ENCODE measurements at regions not wholly inside any gene's neighbourhood (a gene's known extent, or its start where the extent isn't known, plus 50 kb on each side); places are given as distances from the start of the nearest gene placed in this dataset.

- no peak overlapping the region for H3K4me3 ChIP-seq
- intact Hi-C loops (cut with micrococcal nuclease; ENCODE audit: unreplicated experiment), result no loop called here
- H3K9ac ChIP-seq (ENCODE audit: control insufficient read depth, insufficient read depth, low read length), result no peak overlapping the region
- H3K9me3 ChIP-seq (replicated peaks; ENCODE audit: control insufficient read depth, insufficient read depth, low read length), result no peaks in the 10 kb centered on the region
- no peak overlapping the region for H2AFZ ChIP-seq (ENCODE audit: control insufficient read depth, low read depth, low read length)
- peak; percentile 61 for ATAC-seq
- H3K79me2 ChIP-seq (ENCODE audit: control insufficient read depth, insufficient read depth, low read length), result no peaks in the 10 kb centered on the region
- H3K27ac ChIP-seq (ENCODE audit: control insufficient read depth, insufficient read depth), result no peak overlapping the region
- H3K36me3 ChIP-seq (ENCODE audit: control insufficient read depth in 2 of 2, insufficient read depth in 2 of 2, low read length in 1 of 2), result no peaks in the 10 kb centered on the region
- no peaks in the 10 kb centered on the region for H3K27me3 ChIP-seq (replicated peaks in 1 of 2; ENCODE audit: control insufficient read depth in 2 of 2, insufficient read depth in 2 of 2, low read length in 1 of 2)
- TF ChIP-seq GATAD2B (conservative IDR thresholded peaks at IDR 0.05; ENCODE audit: low read depth) (no peak), ATF7 (IDR thresholded peaks at IDR 0.05; ENCODE audit: low read depth) (peak; percentile 3; the same call in 1 of the 2 replicates)
- DNase-seq (ENCODE audit: low read depth, low spot score), result no peak
- ChIA-PET CTCF (no interaction called here), RAD21 (ENCODE audit: unreplicated experiment) (no interaction called here), POLR2A (no interaction called here), SMC1A (ENCODE audit: uncharacterized antibody, unreplicated experiment) (interaction anchor here (0.7 kb wide), 1 partner anchor 13 kb away, joined by 4 read pairs; no protein-coding TSS in a partner anchor)
- no TSS peak for BruUV-seq (replicated peaks)
- no peak for FAIRE-seq
- H3K4me1 ChIP-seq (ENCODE audit: control insufficient read depth, insufficient read depth, low read length), result no peaks in the 10 kb centered on the region
- no peak overlapping the region for H3K4me2 ChIP-seq (ENCODE audit: control insufficient read depth, insufficient read depth)
- in situ Hi-C loops (cut with MboI), result no loop called here
- H4K20me1 ChIP-seq (ENCODE audit: control insufficient read depth, insufficient read depth), result no peaks in the 10 kb centered on the region
- 2% methylated on average over 6 of the region's 6 CpGs for WGBS (ENCODE audit: insufficient coverage, insufficient replicate concordance, low lambda C conversion rate, missing lambda C conversion rate)
These were observed 253.9 kb upstream of the BMP2 start for GRCh38 chr20:6513599-6513998.

GRCh38 chr20:6509374-6509773 lies 258.1 kb upstream of the BMP2 start:
- ChIA-PET SMC1A (ENCODE audit: uncharacterized antibody, unreplicated experiment) (interaction anchor here (0.7 kb wide), 1 partner anchor 266 kb away, joined by 4 read pairs; no protein-coding TSS in a partner anchor), RAD21 (ENCODE audit: unreplicated experiment) (no interaction called here), CTCF (no interaction called here), POLR2A (no interaction called here)
- no peak overlapping the region for H3K27ac ChIP-seq (ENCODE audit: control insufficient read depth, insufficient read depth)
- ATAC-seq, result no peak
- no peak for DNase-seq (ENCODE audit: low read depth, low spot score)
- no peak overlapping the region for H3K4me2 ChIP-seq (ENCODE audit: control insufficient read depth, insufficient read depth)
- no peak overlapping the region for H2AFZ ChIP-seq (ENCODE audit: control insufficient read depth, low read depth, low read length)
- H3K9ac ChIP-seq (ENCODE audit: control insufficient read depth, insufficient read depth, low read length), result no peak overlapping the region
- H4K20me1 ChIP-seq (ENCODE audit: control insufficient read depth, insufficient read depth), result no peaks in the 10 kb centered on the region
- 0% methylated on average over 1 of the region's 1 CpG for WGBS (ENCODE audit: insufficient coverage, insufficient replicate concordance, low lambda C conversion rate, missing lambda C conversion rate)
- in situ Hi-C loops (cut with MboI) (no loop called here), intact Hi-C loops (cut with micrococcal nuclease; ENCODE audit: unreplicated experiment) (no loop called here)
- H3K79me2 ChIP-seq (ENCODE audit: control insufficient read depth, insufficient read depth, low read length), result no peaks in the 10 kb centered on the region
- no peaks in the 10 kb centered on the region for H3K9me3 ChIP-seq (replicated peaks; ENCODE audit: control insufficient read depth, insufficient read depth, low read length)
- TF ChIP-seq CBX5 (IDR thresholded peaks at IDR 0.05; ENCODE audit: low read depth), result no peak
- TF ChIP-seq YY1 (IDR thresholded peaks at IDR 0.05; ENCODE audit: low read depth, low read length), result no peak
- TF ChIP-seq YBX1 (IDR thresholded peaks at IDR 0.05), result no peak
- TF ChIP-seq NFYB (IDR thresholded peaks at IDR 0.05; ENCODE audit: insufficient read depth, low read depth, low read length), result no peak
- TF ChIP-seq ATF7 (IDR thresholded peaks at IDR 0.05; ENCODE audit: low read depth), result no peak
- no peak for TF ChIP-seq NR2C2 (IDR thresholded peaks at IDR 0.05; ENCODE audit: borderline replicate concordance, control insufficient read depth, insufficient read length, low read depth)
- no peak for TF ChIP-seq TCF12 (IDR thresholded peaks at IDR 0.05; ENCODE audit: low read depth, low read length)
- TF ChIP-seq KLF5 (IDR thresholded peaks at IDR 0.05; ENCODE audit: partially characterized antibody), result no peak
- no peak for TF ChIP-seq CBX3 (IDR thresholded peaks at IDR 0.05; ENCODE audit: borderline replicate concordance, low read depth)
- no peak for TF ChIP-seq MLLT1 (IDR thresholded peaks at IDR 0.05)
- no TSS peak for BruUV-seq (replicated peaks)
- H3K4me1 ChIP-seq (ENCODE audit: control insufficient read depth, insufficient read depth, low read length), result no peaks in the 10 kb centered on the region
- FAIRE-seq, result no peak
- no peaks in the 10 kb centered on the region for H3K36me3 ChIP-seq (ENCODE audit: control insufficient read depth in 2 of 2, insufficient read depth in 2 of 2, low read length in 1 of 2)
- H3K27me3 ChIP-seq (replicated peaks in 1 of 2; ENCODE audit: control insufficient read depth in 2 of 2, insufficient read depth in 2 of 2, low read length in 1 of 2), result no peaks in the 10 kb centered on the region; a peak in 1 of 4 replicates
- H3K4me3 ChIP-seq, result no peak overlapping the region

Data from GM12878 (cell line).